ENCODE measurements at regions not wholly inside any gene's neighbourhood (a gene's known extent, or its start where the extent isn't known, plus 50 kb on each side); places are given as distances from the start of the nearest gene placed in this dataset.

- TF ChIP-seq TAF1 (conservative IDR thresholded peaks at IDR 0.05) (no peak), MAX (IDR thresholded peaks at IDR 0.05) (no peak), CTCF (IDR thresholded peaks at IDR 0.05; ENCODE audit: low read depth, low read length, missing input control) (no peak), REST (IDR thresholded peaks at IDR 0.05) (no peak)
These were observed 100.0 kb upstream of the HDAC4 start for GRCh38 chr2:239500574-239501550.

Data from liver (tissue), 3 donors.